GM19372 (cell line): ENCODE measurements at regions not wholly inside any gene's neighbourhood (a gene's known extent, or its start where the extent isn't known, plus 50 kb on each side); places are given as distances from the start of the nearest gene placed in this dataset.
"Not testable (repeated sequence)": the region's sequence is repeated elsewhere in the genome, so short reads cannot be mapped to it uniquely, and the experiment has no call there.

Source experiments
- ATAC-seq: cut with Tn5 transposase; IDR thresholded peaks from one replicate; pipeline ENCODE4 v1.9.1; 2021; ENCODE audit warnings: mild to moderate bottlenecking, low read depth, moderate library complexity; ENCODE audit not compliant: unreplicated experiment

GRCh38 chr2:91603996-91604395 is 2912.5 kb downstream of the RPIA start:
- ATAC-seq, result not testable (repeated sequence)

DNA sequence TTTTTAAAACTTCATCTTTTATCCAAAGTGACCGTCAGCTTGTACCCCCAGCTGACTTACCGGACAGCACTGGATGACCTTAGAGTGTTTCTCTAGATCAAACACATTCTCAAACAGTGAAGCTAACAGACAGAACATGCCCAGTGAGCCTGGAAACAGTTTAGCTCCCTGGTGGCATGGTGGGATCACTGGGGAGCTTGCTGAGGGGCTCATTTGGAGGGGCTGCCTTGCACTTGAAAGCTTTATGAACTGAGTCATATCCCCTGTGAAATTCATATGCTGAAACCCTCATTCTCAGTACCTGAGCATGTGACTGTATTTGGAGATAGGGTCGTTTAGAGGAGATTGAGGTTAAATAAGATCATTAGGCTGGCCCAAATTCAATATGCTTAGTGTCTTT is 2913.2 kb downstream of the RPIA start:
- ATAC-seq, result not testable (repeated sequence)

DNA sequence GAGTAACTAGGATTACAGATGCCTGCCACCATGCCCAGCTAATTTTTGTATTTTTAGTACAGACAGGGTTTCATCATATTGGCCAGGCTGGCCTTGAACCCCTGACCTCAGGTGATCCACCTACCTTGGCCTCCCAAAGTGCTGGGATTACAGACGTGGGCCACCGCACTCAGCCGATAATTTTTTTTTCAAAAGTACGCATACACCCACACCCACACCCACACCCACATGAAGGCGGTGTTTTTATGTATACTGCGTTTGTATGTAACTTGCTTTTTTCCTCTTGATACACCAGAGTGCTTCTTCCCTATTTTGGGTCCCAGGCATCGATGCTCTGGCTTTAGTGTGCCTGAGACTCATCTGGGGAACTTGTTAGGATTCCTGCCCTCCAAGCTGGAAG is 2932.3 kb downstream of the RPIA start:
- ATAC-seq, result not testable (repeated sequence)

GRCh38 chr2:91628471-91628870 is 2937.0 kb downstream of the RPIA start:
- not testable (repeated sequence) for ATAC-seq

GRCh38 chr2:91657193-91657592 is 2965.7 kb downstream of the RPIA start:
- not testable (repeated sequence) for ATAC-seq

DNA sequence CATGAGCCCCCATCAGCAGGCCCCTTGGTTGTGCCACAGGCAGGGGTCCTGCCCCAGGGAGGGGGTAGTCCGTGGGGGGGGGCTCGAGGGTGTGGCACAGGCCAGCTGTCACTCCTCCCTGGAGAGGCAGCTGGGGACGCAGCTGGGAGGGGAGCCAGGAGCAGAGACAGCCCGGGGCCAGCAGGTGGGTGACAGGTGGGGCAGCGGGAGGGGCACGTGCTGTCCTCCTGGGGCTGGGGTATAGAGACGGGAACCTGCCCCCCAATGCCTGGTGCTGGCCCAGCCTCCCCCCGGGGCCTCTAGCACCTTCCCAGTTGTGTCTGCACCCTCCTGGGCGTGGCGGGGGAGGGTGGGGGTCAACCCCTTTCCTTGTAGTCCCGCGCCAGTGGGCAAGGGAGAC is 2966.9 kb downstream of the RPIA start:
- not testable (repeated sequence) for ATAC-seq

- ATAC-seq, result not testable (repeated sequence)
Observed at GRCh38 chr2:91659189-91659916, 2967.9 kb downstream of the RPIA start.

DNA sequence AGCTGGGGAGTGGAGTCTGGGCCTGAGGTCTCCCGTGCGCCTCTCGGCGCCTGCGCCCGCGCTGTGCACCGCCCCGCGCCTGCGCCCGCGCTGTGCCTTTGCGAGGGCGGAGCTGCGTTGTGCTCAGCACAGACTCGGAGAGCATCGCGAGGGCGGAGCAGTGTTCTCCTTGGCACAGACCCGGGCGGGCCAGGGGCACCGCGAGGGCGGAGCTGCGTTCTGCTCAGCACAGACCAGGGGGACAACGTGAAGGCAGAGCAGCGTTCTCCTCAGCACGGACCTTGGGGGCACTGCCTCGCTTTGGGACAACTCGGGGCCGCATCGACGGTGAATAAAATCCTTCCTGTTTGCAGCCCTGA is 2968.4 kb downstream of the RPIA start:
- peak; percentile 96 for ATAC-seq

GRCh38 chr2:91667341-91667740 is 2975.9 kb downstream of the RPIA start:
- not testable (repeated sequence) for ATAC-seq

- not testable (repeated sequence) for ATAC-seq
Observed at GRCh38 chr2:91685541-91685940, 2994.1 kb downstream of the RPIA start.

DNA sequence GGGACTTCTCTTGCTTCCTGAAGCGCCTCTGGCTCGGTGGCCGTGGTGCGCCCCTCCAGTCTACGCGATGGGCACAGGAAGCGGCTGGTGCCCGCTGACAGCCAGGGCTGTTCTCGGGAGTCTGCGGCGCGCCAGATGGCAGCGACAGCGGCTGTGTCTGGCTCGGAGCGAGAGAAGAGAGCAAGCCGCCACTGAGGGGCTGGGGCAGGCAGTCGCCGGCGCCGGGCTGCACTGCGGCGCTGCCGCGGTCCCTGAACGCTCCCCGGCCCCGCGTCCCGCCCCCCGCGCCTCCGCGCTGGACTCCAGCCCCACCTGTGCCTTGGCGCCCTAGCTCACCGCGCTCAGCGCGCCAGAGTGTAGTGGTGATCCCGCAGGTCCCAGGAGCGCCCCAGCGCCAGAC is 2994.6 kb downstream of the RPIA start:
- ATAC-seq, result not testable (repeated sequence)
